ENCODE measurements at regions not wholly inside any gene's neighbourhood (a gene's known extent, or its start where the extent isn't known, plus 50 kb on each side); places are given as distances from the start of the nearest gene placed in this dataset.

- TF ChIP-seq POLR2AphosphoS5 (IDR thresholded peaks at IDR 0.05; ENCODE audit: borderline replicate concordance, low read depth, low read length) (no peak), EZH2 (IDR thresholded peaks at IDR 0.05) (no peak)
These were observed 668.1 kb downstream of the SLITRK5 start for GRCh38 chr13:88339271-88339741.
